Activated CD8-positive, alpha-beta memory T cell treated with anti-CD3 and anti-CD28 coated beads, Interleukin-2, amount 10 ng/mL, durations not matched to agents 7 days and 5 days (primary cell): ENCODE measurements at regions not wholly inside any gene's neighbourhood (a gene's known extent, or its start where the extent isn't known, plus 50 kb on each side); places are given as distances from the start of the nearest gene placed in this dataset.

Experiments
- ATAC-seq: fragments of 150-1000 bp; cut with Tn5 transposase; one replicate; pipeline ENCODE4 v1.10.0; 2021; ENCODE audit warnings: moderate library complexity
- CTCF ChIA-PET: fragments of 350-600 bp; sonication (Branson Sonifier 250); formaldehyde crosslinking; loops from one replicate; lab custom pipeline; 2021; ENCODE audit warnings: antibody characterized with exemption; lab: Charles Lee
- DNase-seq: peaks from one replicate; pipeline ENCODE4 v3.0.0-alpha.2; 2020
- H3K27ac Mint-ChIP-seq: one replicate; pipeline ENCODE4 v1.8.0; 2021; ENCODE audit warnings: mild to moderate bottlenecking, mixed read lengths
- H3K27me3 Mint-ChIP-seq: one replicate; pipeline ENCODE4 v1.8.0; 2021; ENCODE audit warnings: mixed read lengths
- H3K36me3 Mint-ChIP-seq: one replicate; pipeline ENCODE4 v1.8.0; 2021; ENCODE audit warnings: mild to moderate bottlenecking, mixed read lengths
- H3K4me1 Mint-ChIP-seq: one replicate; pipeline ENCODE4 v1.8.0; 2021; ENCODE audit warnings: mixed read lengths
- H3K4me3 Mint-ChIP-seq: one replicate; pipeline ENCODE4 v1.8.0; 2021; ENCODE audit warnings: mild to moderate bottlenecking, moderate library complexity, mixed read lengths
- H3K9me3 Mint-ChIP-seq: one replicate; pipeline ENCODE4 v1.8.0; 2022; ENCODE audit warnings: low read depth, mixed read lengths

DNA sequence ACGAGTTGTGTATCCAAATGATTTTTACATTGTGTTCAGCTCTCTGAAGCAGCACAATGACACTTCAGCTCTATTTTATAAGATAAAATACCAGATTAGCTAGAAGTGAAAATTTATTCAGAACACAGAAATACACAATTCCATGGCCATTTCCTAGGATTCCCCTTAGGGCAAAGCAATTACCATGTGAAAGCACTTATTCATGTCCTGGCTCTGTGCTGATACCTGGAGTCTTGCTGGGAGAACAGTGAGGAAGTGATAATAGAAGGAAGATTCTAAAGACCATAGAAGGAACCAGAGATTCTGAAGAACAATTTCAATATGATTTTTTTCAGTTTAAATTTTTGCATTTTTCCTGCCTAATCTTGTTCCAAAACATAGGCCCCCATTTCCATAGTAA lies 657.4 kb upstream of the ZWINT start:
- Mint-ChIP-seq H3K9me3 (peaks cover 7% of the 10 kb centered on the region), H3K27ac (no peak overlapping the region), H3K36me3 (no peaks in the 10 kb centered on the region), H3K27me3 (no peaks in the 10 kb centered on the region), H3K4me1 (no peaks in the 10 kb centered on the region), H3K4me3 (no peak overlapping the region)
- DNase-seq (no peak), ATAC-seq (no peak)
- CTCF ChIA-PET: no interaction called here

DNA sequence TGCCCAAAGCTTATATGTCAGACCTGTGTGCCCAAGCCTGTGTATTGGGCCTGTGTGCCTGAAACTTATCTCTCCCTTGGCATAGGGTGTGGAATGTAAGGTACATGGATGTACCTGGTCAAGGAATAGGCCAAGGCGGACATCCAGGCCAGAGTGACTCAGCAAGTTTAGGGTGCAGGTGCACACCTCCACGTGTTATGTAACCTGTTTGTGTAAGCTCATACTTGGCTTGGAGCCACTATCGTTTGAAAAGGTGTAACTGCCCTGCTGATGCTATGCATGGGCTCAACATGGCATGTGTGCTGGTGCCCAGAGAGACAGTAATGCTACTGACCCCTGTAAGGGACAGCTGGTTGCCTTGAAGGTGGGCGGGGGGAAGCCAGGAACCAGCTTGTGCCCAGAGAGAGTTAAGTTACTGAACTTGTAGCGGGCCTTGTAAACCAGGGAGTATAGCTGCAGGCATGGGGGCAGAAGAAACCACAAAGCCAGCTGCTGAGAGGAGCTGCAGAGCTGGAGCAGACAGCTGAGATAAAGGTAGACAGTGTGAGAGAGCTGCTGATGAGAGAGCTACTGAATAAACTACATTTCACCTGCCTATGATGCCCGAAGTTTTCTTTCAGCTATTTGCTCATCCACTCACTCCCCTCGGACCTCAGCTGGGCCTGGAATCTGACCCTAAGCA lies 656.4 kb upstream of the ZWINT start:
- CTCF ChIA-PET: no interaction called here
- Mint-ChIP-seq H3K27me3 (no peaks in the 10 kb centered on the region), H3K4me1 (no peaks in the 10 kb centered on the region), H3K4me3 (no peak overlapping the region), H3K27ac (no peak overlapping the region), H3K36me3 (no peaks in the 10 kb centered on the region), H3K9me3 (peaks cover 7% of the 10 kb centered on the region)
- ATAC-seq: no peak
- DNase-seq: no peak

GRCh38 chr10:57015595-57016318 lies 654.7 kb upstream of the ZWINT start:
- ATAC-seq: no peak
- H3K27ac Mint-ChIP-seq: no peak overlapping the region
- H3K36me3 Mint-ChIP-seq: no peaks in the 10 kb centered on the region
- peaks cover 7% of the 10 kb centered on the region for H3K9me3 Mint-ChIP-seq
- H3K27me3 Mint-ChIP-seq: no peaks in the 10 kb centered on the region
- H3K4me3 Mint-ChIP-seq: no peak overlapping the region
- H3K4me1 Mint-ChIP-seq: no peaks in the 10 kb centered on the region
- CTCF ChIA-PET: no interaction called here
- no peak for DNase-seq

DNA sequence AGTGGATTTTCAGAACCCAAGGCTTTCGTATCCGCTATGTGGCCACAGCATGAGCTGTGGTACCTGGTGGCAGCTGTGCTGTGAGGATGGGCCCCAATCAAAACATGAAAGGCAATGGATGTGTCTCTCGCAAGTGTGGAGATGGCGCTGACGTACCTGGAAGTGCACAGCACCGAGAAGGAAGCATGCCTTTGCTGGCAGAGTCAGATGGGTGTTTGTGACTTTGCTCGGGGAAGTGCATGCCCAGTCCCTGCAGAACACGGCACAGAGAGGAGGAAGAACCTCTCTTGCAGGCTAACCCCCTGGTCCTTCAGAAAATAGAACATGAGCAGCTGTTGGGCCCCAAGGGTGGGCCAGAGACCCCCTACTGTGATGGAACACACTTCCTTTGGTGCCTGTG lies 654.1 kb upstream of the ZWINT start:
- Mint-ChIP-seq H3K4me3 (no peak overlapping the region), H3K9me3 (peaks cover 7% of the 10 kb centered on the region), H3K36me3 (no peaks in the 10 kb centered on the region), H3K4me1 (no peaks in the 10 kb centered on the region), H3K27ac (no peak overlapping the region), H3K27me3 (no peaks in the 10 kb centered on the region)
- CTCF ChIA-PET: no interaction called here
- ATAC-seq (no peak), DNase-seq (no peak)

DNA sequence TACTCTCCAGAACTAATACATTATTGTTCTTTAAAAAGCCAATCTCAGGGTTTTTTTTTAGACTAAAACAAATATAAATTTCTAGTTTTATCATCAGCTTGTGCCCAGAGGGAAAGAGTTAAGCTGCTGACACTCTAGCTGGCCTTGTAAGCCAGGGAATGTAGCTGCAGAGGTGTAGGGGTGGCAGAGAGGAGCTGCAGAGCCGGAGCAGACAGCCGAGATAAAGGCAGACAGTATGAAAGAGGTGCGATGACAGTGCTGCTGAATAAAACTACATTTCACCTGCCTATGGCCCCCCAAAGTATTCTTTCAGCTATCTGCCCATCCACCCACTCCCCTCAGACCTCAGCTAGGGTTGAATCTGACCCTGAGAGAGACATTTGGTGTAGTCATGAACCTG lies 653.7 kb upstream of the ZWINT start:
- CTCF ChIA-PET: no interaction called here
- H3K27me3 Mint-ChIP-seq: no peaks in the 10 kb centered on the region

GRCh38 chr10:57008189-57008588 lies 647.1 kb upstream of the ZWINT start:
- Mint-ChIP-seq H3K4me1 (no peaks in the 10 kb centered on the region), H3K9me3 (no peaks in the 10 kb centered on the region), H3K27ac (no peak overlapping the region), H3K36me3 (no peaks in the 10 kb centered on the region), H3K4me3 (no peak overlapping the region), H3K27me3 (no peaks in the 10 kb centered on the region)
- DNase-seq (no peak), ATAC-seq (no peak)
- CTCF ChIA-PET: no interaction called here

More for the DNA sequence above, 653.7 kb upstream of the ZWINT start:
- no peak for ATAC-seq
- H3K4me3 Mint-ChIP-seq: no peak overlapping the region
- no peaks in the 10 kb centered on the region for H3K36me3 Mint-ChIP-seq
- no peak for DNase-seq
- H3K4me1 Mint-ChIP-seq: no peaks in the 10 kb centered on the region
- H3K9me3 Mint-ChIP-seq: peaks cover 7% of the 10 kb centered on the region
- H3K27ac Mint-ChIP-seq: no peak overlapping the region

- Mint-ChIP-seq H3K27me3 (no peaks in the 10 kb centered on the region), H3K27ac (no peak overlapping the region), H3K4me3 (no peak overlapping the region), H3K4me1 (no peaks in the 10 kb centered on the region), H3K9me3 (peaks cover 9% of the 10 kb centered on the region), H3K36me3 (no peaks in the 10 kb centered on the region)
- ATAC-seq (no peak), DNase-seq (no peak)
- CTCF ChIA-PET: no interaction called here
Measured at GRCh38 chr10:56991591-56992069, 630.6 kb upstream of the ZWINT start.

GRCh38 chr10:56975513-56975912 lies 614.5 kb upstream of the ZWINT start:
- no peak overlapping the region for H3K4me3 Mint-ChIP-seq
- H3K27me3 Mint-ChIP-seq: no peaks in the 10 kb centered on the region
- ATAC-seq: no peak
- H3K27ac Mint-ChIP-seq: no peak overlapping the region
- no peak for DNase-seq
- peaks cover 12% of the 10 kb centered on the region for H3K9me3 Mint-ChIP-seq
- H3K4me1 Mint-ChIP-seq: no peaks in the 10 kb centered on the region
- CTCF ChIA-PET: no interaction called here
- no peaks in the 10 kb centered on the region for H3K36me3 Mint-ChIP-seq

GRCh38 chr10:56973766-56974165 lies 612.7 kb upstream of the ZWINT start:
- no peaks in the 10 kb centered on the region for H3K36me3 Mint-ChIP-seq
- peaks cover 13% of the 10 kb centered on the region for H3K9me3 Mint-ChIP-seq

DNA sequence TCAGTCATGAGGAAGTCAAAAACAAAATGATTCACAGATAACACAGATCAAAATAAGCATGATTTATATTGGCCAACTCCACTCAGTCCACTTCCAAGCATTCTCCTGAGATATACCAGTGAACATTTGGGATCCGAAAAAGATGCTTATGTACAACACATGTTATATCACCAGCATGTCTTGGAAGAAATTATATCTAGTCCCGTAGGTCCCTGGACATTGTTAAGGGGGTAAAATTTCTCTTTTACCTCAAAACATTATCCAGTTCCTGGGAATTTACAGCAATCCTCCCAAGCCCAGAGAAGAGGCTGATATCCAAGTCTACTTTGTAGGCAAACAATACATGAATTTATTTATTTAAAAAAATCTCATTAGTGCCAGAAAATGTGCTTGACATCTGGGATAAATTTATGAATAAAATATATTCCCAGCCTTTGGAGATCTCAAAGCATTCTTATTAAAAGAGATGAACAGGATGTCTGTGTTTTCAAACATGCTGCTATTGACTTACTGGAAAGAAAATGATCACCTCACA lies 582.2 kb upstream of the ZWINT start:
- H3K4me1 Mint-ChIP-seq: no peaks in the 10 kb centered on the region
- H3K4me3 Mint-ChIP-seq: no peak overlapping the region
- no peak for DNase-seq
- peaks cover 3% of the 10 kb centered on the region for H3K9me3 Mint-ChIP-seq
- no peaks in the 10 kb centered on the region for H3K36me3 Mint-ChIP-seq
- H3K27ac Mint-ChIP-seq: no peak overlapping the region
- no peak for ATAC-seq
- CTCF ChIA-PET: no interaction called here
- H3K27me3 Mint-ChIP-seq: no peaks in the 10 kb centered on the region

More at GRCh38 chr10:56973766-56974165, 612.7 kb upstream of the ZWINT start:
- ATAC-seq: no peak
- Mint-ChIP-seq H3K4me3 (no peak overlapping the region), H3K27me3 (no peaks in the 10 kb centered on the region), H3K27ac (no peak overlapping the region), H3K4me1 (no peaks in the 10 kb centered on the region)
- no peak for DNase-seq
- CTCF ChIA-PET: no interaction called here

DNA sequence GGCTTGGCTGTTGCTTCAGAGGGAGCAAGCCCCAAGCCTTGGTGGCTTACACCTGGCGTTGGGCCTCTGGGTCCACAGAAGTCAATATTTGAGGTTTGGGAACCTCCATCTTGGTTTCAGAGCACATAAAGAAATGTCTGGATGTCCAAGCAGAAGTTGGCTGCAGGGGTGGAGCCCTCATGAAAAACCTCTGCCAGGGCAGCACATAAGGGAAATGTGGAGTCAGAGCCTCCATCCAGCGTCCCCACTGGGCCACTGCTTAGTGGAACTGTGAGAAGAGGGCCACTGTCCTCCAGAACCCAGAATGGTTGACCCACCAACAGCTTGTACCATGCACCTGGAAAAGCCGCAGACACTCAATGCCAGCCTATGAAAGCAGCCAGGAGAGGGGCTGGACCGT lies 573.5 kb upstream of the ZWINT start:
- CTCF ChIA-PET: no interaction called here
- no peak for ATAC-seq
- DNase-seq: no peak
- H3K4me1 Mint-ChIP-seq: no peaks in the 10 kb centered on the region
- H3K9me3 Mint-ChIP-seq: peaks cover 13% of the 10 kb centered on the region
- no peaks in the 10 kb centered on the region for H3K36me3 Mint-ChIP-seq
- no peak overlapping the region for H3K27ac Mint-ChIP-seq
- H3K4me3 Mint-ChIP-seq: no peak overlapping the region
- H3K27me3 Mint-ChIP-seq: no peaks in the 10 kb centered on the region

DNA sequence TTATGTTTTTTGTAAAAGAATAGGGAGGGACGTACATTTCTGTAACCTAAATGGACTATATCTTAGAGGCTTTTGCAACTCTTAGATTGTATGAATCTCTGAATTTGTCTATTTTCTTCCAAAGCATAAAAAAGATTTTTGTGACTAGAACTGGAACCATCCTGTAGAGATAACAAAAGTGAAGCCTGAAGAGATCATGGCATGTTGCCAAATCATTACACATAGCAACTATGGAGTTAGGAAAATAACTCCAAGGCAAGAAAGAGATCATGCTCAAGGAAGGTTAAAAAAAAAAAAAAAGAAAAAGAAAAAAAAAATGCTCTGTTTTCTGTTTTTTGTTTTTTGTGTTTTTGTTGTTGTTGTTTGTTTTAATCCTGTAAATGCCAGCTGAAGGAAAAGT lies 567.7 kb upstream of the ZWINT start:
- CTCF ChIA-PET: no interaction called here
- H3K36me3 Mint-ChIP-seq: no peaks in the 10 kb centered on the region
- no peak overlapping the region for H3K4me3 Mint-ChIP-seq
- H3K4me1 Mint-ChIP-seq: no peaks in the 10 kb centered on the region
- H3K9me3 Mint-ChIP-seq: peaks cover 16% of the 10 kb centered on the region
- H3K27me3 Mint-ChIP-seq: no peaks in the 10 kb centered on the region
- no peak for DNase-seq
- no peak for ATAC-seq
- H3K27ac Mint-ChIP-seq: no peak overlapping the region

- Mint-ChIP-seq H3K4me1 (no peaks in the 10 kb centered on the region), H3K27me3 (no peaks in the 10 kb centered on the region), H3K27ac (no peak overlapping the region), H3K36me3 (no peaks in the 10 kb centered on the region), H3K9me3 (peaks cover 16% of the 10 kb centered on the region), H3K4me3 (no peak overlapping the region)
- CTCF ChIA-PET: no interaction called here
- DNase-seq (no peak), ATAC-seq (no peak)
Measured at GRCh38 chr10:56927701-56928100, 566.6 kb upstream of the ZWINT start.
